Astrocyte (in vitro differentiated cells and primary cell): ENCODE measurements at regions not wholly inside any gene's neighbourhood (a gene's known extent, or its start where the extent isn't known, plus 50 kb on each side); places are given as distances from the start of the nearest gene placed in this dataset.

ENCODE experiments used
- DNase-seq: peaks from one replicate; pipeline ENCODE4 v3.0.0-alpha.2; 2010; ENCODE audit warnings: low read depth
- FAIRE-seq: peaks from 2 replicates; lab custom pipeline; 2011; peaks lifted over from hg19 to GRCh38; lab: Jason Lieb, UNC
- H2AFZ ChIP-seq: 2 replicates; pipeline ENCODE4 v1.6.0; 2012; ENCODE audit warnings: low read depth, low read length, inconsistent platforms
- H3K27ac ChIP-seq: 2 replicates; pipeline ENCODE4 v1.5.1; 2011; ENCODE audit warnings: low read depth, low read length, inconsistent platforms
- H3K27me3 ChIP-seq: 2 replicates; pipeline ENCODE4 v1.6.0; 2011; ENCODE audit warnings: low read length, inconsistent platforms; ENCODE audit not compliant: insufficient read depth
- H3K36me3 ChIP-seq: 2 replicates; pipeline ENCODE4 v1.5.1; 2011; ENCODE audit warnings: low read length, inconsistent platforms; ENCODE audit not compliant: insufficient read depth
- H3K4me1 ChIP-seq: 2 replicates; pipeline ENCODE4 v1.5.1; 2011; ENCODE audit warnings: low read length, inconsistent platforms; ENCODE audit not compliant: insufficient read depth
- H3K4me2 ChIP-seq: 2 replicates; pipeline ENCODE4 v1.6.0; 2012; ENCODE audit warnings: low read length, inconsistent platforms
- H3K4me3 ChIP-seq: 2 replicates; pipeline ENCODE4 v1.5.1; 2011; ENCODE audit warnings: low read depth, mild to moderate bottlenecking, low read length, inconsistent platforms; ENCODE audit not compliant: insufficient read depth
- H3K79me2 ChIP-seq: 2 replicates; pipeline ENCODE4 v1.6.0; 2012; ENCODE audit warnings: mild to moderate bottlenecking, low read length, inconsistent platforms; ENCODE audit not compliant: insufficient read depth
- H3K9ac ChIP-seq: 2 replicates; pipeline ENCODE4 v1.6.0; 2012; ENCODE audit warnings: mild to moderate bottlenecking, low read length, inconsistent platforms
- H3K9me3 ChIP-seq: 2 replicates; pipeline ENCODE4 v1.5.1; 2012; ENCODE audit warnings: low read depth, mild to moderate bottlenecking, low read length, inconsistent platforms; ENCODE audit not compliant: insufficient read depth
- H4K20me1 ChIP-seq: 2 replicates; pipeline ENCODE4 v1.6.0; 2012; ENCODE audit warnings: low read length, inconsistent platforms; ENCODE audit not compliant: insufficient read depth
- H3K27ac Mint-ChIP-seq: one replicate; pipeline ENCODE4 v1.8.0; 2021; ENCODE audit warnings: mild to moderate bottlenecking, mixed read lengths; ENCODE audit not compliant: unreplicated experiment
- H3K27me3 Mint-ChIP-seq: one replicate; pipeline ENCODE4 v1.8.0; 2021; ENCODE audit warnings: low read depth, mixed read lengths; ENCODE audit not compliant: unreplicated experiment
- H3K36me3 Mint-ChIP-seq: one replicate; pipeline ENCODE4 v1.8.0; 2021; ENCODE audit warnings: low read depth, mixed read lengths; ENCODE audit not compliant: unreplicated experiment
- H3K4me1 Mint-ChIP-seq: one replicate; pipeline ENCODE4 v1.8.0; 2021; ENCODE audit warnings: low read depth, mixed read lengths; ENCODE audit not compliant: unreplicated experiment
- H3K4me3 Mint-ChIP-seq: one replicate; pipeline ENCODE4 v1.8.0; 2021; ENCODE audit warnings: mild to moderate bottlenecking, moderate library complexity, mixed read lengths; ENCODE audit not compliant: unreplicated experiment
- H3K9me3 Mint-ChIP-seq: one replicate; pipeline ENCODE4 v1.8.0; 2021; ENCODE audit warnings: mild to moderate bottlenecking, mixed read lengths; ENCODE audit not compliant: unreplicated experiment
- EZH2 ChIP-seq: IDR thresholded peaks from 2 replicates; pipeline ENCODE4 v1.6.1; 2012; ENCODE audit warnings: mild to moderate bottlenecking, low read length, inconsistent platforms; ENCODE audit not compliant: insufficient read depth
- TF ChIP-seq, protein P1 (sequence below): IDR thresholded peaks from 2 replicates; pipeline ENCODE4 v1.5.1; 2011; ENCODE audit warnings: low read depth, mild to moderate bottlenecking, inconsistent platforms, low read length, moderate library complexity; ENCODE audit not compliant: insufficient read depth

DNA sequence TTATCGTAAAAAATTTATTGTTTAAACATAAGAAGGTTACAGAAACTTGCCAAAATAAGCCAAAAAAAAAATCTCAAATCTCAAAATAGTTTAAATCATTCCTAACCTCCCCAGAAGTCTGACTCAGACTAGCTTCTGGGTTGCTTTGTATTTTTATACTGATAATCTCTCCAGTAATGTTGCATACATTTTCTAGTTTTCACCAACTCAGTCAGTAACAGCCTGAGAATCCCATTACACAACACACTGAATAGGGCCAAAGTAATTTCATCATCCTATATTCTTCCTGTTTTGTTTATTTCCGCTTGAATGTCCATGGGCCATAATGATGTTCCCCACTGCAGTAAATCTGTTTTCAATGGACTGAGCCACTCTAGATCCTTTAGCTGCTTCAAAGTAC lies 478.5 kb downstream of the GPAM start:
- no peaks in the 10 kb centered on the region for H3K36me3 ChIP-seq
- H3K4me2 ChIP-seq = no peak overlapping the region
- peak overlapping the region; percentile 43 for H3K27ac Mint-ChIP-seq
- H3K27me3 ChIP-seq = no peaks in the 10 kb centered on the region
- no peaks in the 10 kb centered on the region for H3K9me3 ChIP-seq
- peak overlapping the region; percentile 10 for H3K27ac ChIP-seq
- DNase-seq (no peak), FAIRE-seq (peak; percentile 64)
- no peaks in the 10 kb centered on the region for H3K79me2 ChIP-seq
- H3K9me3 Mint-ChIP-seq = peaks cover 6% of the 10 kb centered on the region
- H3K9ac ChIP-seq = no peak overlapping the region
- H3K4me1 Mint-ChIP-seq = peaks cover 13% of the 10 kb centered on the region
- no peak overlapping the region for H3K4me3 ChIP-seq
- no peaks in the 10 kb centered on the region for H4K20me1 ChIP-seq
- no peak overlapping the region for H3K4me3 Mint-ChIP-seq
- H3K36me3 Mint-ChIP-seq = no peaks in the 10 kb centered on the region
- H3K4me1 ChIP-seq = no peaks in the 10 kb centered on the region
- TF ChIP-seq EZH2 = no peak
- TF ChIP-seq, protein P1, sequence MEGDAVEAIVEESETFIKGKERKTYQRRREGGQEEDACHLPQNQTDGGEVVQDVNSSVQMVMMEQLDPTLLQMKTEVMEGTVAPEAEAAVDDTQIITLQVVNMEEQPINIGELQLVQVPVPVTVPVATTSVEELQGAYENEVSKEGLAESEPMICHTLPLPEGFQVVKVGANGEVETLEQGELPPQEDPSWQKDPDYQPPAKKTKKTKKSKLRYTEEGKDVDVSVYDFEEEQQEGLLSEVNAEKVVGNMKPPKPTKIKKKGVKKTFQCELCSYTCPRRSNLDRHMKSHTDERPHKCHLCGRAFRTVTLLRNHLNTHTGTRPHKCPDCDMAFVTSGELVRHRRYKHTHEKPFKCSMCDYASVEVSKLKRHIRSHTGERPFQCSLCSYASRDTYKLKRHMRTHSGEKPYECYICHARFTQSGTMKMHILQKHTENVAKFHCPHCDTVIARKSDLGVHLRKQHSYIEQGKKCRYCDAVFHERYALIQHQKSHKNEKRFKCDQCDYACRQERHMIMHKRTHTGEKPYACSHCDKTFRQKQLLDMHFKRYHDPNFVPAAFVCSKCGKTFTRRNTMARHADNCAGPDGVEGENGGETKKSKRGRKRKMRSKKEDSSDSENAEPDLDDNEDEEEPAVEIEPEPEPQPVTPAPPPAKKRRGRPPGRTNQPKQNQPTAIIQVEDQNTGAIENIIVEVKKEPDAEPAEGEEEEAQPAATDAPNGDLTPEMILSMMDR = no peak
- no peaks in the 10 kb centered on the region for H3K27me3 Mint-ChIP-seq
- no peak overlapping the region for H2AFZ ChIP-seq

DNA sequence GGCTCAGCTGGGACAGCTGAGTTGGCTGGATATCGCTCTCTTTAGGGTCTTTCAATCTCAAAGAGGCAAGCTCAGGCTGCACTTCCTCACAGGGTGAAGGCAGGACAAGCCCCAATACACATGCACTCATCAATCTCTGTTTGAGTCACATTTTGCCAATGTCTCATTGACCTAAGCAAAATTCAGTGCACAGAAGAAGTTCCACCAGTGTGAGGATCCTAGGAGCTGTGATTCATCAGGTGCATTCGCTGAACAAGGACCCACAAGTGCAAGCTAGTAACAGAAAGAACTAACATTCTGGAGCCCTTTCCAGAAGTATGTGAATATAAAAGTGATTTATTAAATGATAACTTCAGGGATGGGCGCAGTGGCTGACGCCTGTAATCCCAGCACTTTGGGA lies 477.2 kb downstream of the GPAM start:
- no peak overlapping the region for H3K9ac ChIP-seq
- no peak for TF ChIP-seq EZH2
- TF ChIP-seq, protein P1 = no peak
- H3K4me1 ChIP-seq = no peaks in the 10 kb centered on the region
- H4K20me1 ChIP-seq = no peaks in the 10 kb centered on the region
- H2AFZ ChIP-seq = no peak overlapping the region
- H3K36me3 ChIP-seq = no peaks in the 10 kb centered on the region
- H3K27ac ChIP-seq = no peak overlapping the region
- H3K4me3 ChIP-seq = no peak overlapping the region
- no peaks in the 10 kb centered on the region for H3K27me3 Mint-ChIP-seq
- H3K4me2 ChIP-seq = no peak overlapping the region
- DNase-seq (no peak), FAIRE-seq (no peak)
- H3K36me3 Mint-ChIP-seq = no peaks in the 10 kb centered on the region
- H3K4me1 Mint-ChIP-seq = peaks cover 18% of the 10 kb centered on the region
- H3K27me3 ChIP-seq = no peaks in the 10 kb centered on the region
- no peak overlapping the region for H3K27ac Mint-ChIP-seq
- no peak overlapping the region for H3K4me3 Mint-ChIP-seq
- no peaks in the 10 kb centered on the region for H3K79me2 ChIP-seq
- peaks cover 6% of the 10 kb centered on the region for H3K9me3 Mint-ChIP-seq
- no peaks in the 10 kb centered on the region for H3K9me3 ChIP-seq

DNA sequence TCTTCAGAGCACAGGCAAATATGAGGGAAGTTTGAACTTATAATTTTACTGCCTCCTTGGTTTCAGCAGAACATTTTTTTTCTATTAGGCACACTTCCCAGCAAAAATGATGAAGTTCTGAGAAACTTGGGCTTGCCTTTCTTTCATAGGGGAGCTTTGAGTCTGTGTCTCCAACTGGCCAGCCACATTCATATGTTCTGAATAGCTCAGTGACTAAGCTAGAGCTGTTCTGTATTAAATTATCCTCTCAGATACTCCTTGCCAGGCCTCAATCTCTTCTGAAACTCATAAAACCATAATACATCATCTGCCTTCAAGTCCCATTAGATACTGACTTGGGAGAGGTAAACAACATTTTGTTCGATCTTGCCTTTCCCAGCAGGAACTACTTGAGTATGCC lies 476.5 kb downstream of the GPAM start:
- Histone ChIP-seq H4K20me1 (no peaks in the 10 kb centered on the region), H3K9ac (no peak overlapping the region)

More for the DNA sequence above, 476.5 kb downstream of the GPAM start:
- Mint-ChIP-seq H3K4me3 (no peak overlapping the region), H3K36me3 (no peaks in the 10 kb centered on the region), H3K4me1 (peaks cover 18% of the 10 kb centered on the region), H3K9me3 (peaks cover 9% of the 10 kb centered on the region), H3K27me3 (no peaks in the 10 kb centered on the region), H3K27ac (no peak overlapping the region)
- TF ChIP-seq EZH2 = no peak
- TF ChIP-seq, protein P1 = no peak
- H3K4me1 ChIP-seq = no peaks in the 10 kb centered on the region
- no peaks in the 10 kb centered on the region for H3K36me3 ChIP-seq
- no peak overlapping the region for H3K4me2 ChIP-seq
- no peak overlapping the region for H3K27ac ChIP-seq
- H3K9me3 ChIP-seq = no peaks in the 10 kb centered on the region
- no peak overlapping the region for H2AFZ ChIP-seq
- H3K79me2 ChIP-seq = no peaks in the 10 kb centered on the region
- H3K27me3 ChIP-seq = no peaks in the 10 kb centered on the region
- H3K4me3 ChIP-seq = no peak overlapping the region
- FAIRE-seq (peak; percentile 58), DNase-seq (no peak)
